ENCODE measurements at regions not wholly inside any gene's neighbourhood (a gene's known extent, or its start where the extent isn't known, plus 50 kb on each side); places are given as distances from the start of the nearest gene placed in this dataset.

DNA sequence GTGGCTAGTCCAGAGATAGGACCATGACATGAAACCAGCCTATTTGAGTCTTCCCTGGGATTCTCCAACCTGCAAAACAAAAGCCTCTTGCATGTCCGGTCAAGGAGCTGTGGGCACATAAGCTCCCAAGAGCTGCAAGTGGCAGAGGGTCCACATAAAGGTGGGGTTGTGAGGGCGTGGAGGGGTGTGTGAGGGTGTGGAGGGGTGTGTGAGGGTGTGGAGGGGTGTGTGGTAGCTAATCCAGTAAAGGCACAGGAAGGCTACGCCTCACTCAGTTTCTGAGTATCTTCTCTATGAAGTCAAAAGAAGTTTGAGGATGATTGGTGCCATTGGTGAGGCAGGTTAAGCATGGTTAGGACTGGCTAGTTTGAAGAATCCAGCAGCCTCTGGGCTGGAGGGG, 259.4 kb upstream of the NSMCE3 start:
- TF ChIP-seq, protein P1, sequence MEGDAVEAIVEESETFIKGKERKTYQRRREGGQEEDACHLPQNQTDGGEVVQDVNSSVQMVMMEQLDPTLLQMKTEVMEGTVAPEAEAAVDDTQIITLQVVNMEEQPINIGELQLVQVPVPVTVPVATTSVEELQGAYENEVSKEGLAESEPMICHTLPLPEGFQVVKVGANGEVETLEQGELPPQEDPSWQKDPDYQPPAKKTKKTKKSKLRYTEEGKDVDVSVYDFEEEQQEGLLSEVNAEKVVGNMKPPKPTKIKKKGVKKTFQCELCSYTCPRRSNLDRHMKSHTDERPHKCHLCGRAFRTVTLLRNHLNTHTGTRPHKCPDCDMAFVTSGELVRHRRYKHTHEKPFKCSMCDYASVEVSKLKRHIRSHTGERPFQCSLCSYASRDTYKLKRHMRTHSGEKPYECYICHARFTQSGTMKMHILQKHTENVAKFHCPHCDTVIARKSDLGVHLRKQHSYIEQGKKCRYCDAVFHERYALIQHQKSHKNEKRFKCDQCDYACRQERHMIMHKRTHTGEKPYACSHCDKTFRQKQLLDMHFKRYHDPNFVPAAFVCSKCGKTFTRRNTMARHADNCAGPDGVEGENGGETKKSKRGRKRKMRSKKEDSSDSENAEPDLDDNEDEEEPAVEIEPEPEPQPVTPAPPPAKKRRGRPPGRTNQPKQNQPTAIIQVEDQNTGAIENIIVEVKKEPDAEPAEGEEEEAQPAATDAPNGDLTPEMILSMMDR (tag by site-specific recombination; IDR thresholded peaks at IDR 0.05) = no peak
- TF ChIP-seq ZNF202 (tag by site-specific recombination; IDR thresholded peaks at IDR 0.05; ENCODE audit: borderline replicate concordance) = no peak
- TF ChIP-seq, protein P2, sequence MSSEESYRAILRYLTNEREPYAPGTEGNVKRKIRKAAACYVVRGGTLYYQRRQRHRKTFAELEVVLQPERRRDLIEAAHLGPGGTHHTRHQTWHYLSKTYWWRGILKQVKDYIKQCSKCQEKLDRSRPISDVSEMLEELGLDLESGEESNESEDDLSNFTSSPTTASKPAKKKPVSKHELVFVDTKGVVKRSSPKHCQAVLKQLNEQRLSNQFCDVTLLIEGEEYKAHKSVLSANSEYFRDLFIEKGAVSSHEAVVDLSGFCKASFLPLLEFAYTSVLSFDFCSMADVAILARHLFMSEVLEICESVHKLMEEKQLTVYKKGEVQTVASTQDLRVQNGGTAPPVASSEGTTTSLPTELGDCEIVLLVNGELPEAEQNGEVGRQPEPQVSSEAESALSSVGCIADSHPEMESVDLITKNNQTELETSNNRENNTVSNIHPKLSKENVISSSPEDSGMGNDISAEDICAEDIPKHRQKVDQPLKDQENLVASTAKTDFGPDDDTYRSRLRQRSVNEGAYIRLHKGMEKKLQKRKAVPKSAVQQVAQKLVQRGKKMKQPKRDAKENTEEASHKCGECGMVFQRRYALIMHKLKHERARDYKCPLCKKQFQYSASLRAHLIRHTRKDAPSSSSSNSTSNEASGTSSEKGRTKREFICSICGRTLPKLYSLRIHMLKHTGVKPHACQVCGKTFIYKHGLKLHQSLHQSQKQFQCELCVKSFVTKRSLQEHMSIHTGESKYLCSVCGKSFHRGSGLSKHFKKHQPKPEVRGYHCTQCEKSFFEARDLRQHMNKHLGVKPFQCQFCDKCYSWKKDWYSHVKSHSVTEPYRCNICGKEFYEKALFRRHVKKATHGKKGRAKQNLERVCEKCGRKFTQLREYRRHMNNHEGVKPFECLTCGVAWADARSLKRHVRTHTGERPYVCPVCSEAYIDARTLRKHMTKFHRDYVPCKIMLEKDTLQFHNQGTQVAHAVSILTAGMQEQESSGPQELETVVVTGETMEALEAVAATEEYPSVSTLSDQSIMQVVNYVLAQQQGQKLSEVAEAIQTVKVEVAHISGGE (tag by site-specific recombination; conservative IDR thresholded peaks at IDR 0.05; ENCODE audit: low read depth) = no peak
- TF ChIP-seq ZBTB7A (tag by site-specific recombination; IDR thresholded peaks at IDR 0.05; ENCODE audit: low read depth) = no peak
- TF ChIP-seq ZNF785 (tag by site-specific recombination; IDR thresholded peaks at IDR 0.05) = no peak
- no peak for TF ChIP-seq ZBTB8A (tag by site-specific recombination; IDR thresholded peaks at IDR 0.05)
- TF ChIP-seq KLF1 (tag by site-specific recombination; IDR thresholded peaks at IDR 0.05) = peak; percentile 95
- TF ChIP-seq ZNF521 (tag by site-specific recombination; IDR thresholded peaks at IDR 0.05) = no peak
- no peak for TF ChIP-seq FEZF1 (tag by site-specific recombination; IDR thresholded peaks at IDR 0.05)
- TF ChIP-seq ZNF501 (tag by site-specific recombination; IDR thresholded peaks at IDR 0.05) = no peak
- TF ChIP-seq ZNF121 (tag by site-specific recombination; IDR thresholded peaks at IDR 0.05) = no peak
- no peak for TF ChIP-seq ZIC2 (tag by site-specific recombination; IDR thresholded peaks at IDR 0.05)
